ENCODE measurements at regions not wholly inside any gene's neighbourhood (a gene's known extent, or its start where the extent isn't known, plus 50 kb on each side); places are given as distances from the start of the nearest gene placed in this dataset.

DNA sequence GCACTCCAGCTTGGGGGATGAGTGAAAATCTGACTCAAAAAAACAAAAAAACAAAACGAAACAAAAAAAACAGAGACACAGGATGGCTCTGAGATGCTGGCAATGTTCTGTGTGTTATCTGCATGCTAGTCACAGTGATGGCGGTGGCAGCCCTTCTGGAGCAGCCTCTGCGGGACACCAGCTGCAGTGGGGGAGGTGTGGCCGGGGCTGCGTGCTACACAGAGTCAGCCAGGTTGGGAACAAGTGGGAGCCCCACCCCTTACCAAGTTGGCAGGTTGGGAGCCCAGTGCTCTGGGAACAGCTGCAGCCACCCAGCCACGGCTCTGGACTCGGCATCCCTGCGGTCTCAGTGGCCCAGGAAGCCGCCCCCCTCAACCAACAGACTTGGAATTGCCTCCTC is 206.5 kb upstream of the ZFP42 start:
- no peaks in the 10 kb centered on the region for H3K9me3 ChIP-seq (ENCODE audit: low read depth)
- Mint-ChIP-seq H3K27ac (no peak overlapping the region), H3K36me3 (no peaks in the 10 kb centered on the region), H3K4me1 (no peaks in the 10 kb centered on the region), H3K4me3 (no peak overlapping the region), H3K27me3 (ENCODE audit: insufficient read depth, low read depth) (peaks cover 3% of the 10 kb centered on the region), H3K9me3 (peaks cover 2% of the 10 kb centered on the region)
- H2AFZ ChIP-seq (replicated peaks) = no peak overlapping the region
- no peaks in the 10 kb centered on the region for H4K20me1 ChIP-seq (ENCODE audit: low read depth)
- H3K36me3 ChIP-seq = no peaks in the 10 kb centered on the region
- no peak for DNase-seq (ENCODE audit: low spot score)
- no peak overlapping the region for H3K9ac ChIP-seq
- H3K4me1 ChIP-seq = no peaks in the 10 kb centered on the region
- H3F3A ChIP-seq (ENCODE audit: low read depth) = no peaks in the 10 kb centered on the region
- TF ChIP-seq EZH2phosphoT487 (IDR thresholded peaks at IDR 0.05) = no peak
- TF ChIP-seq, protein P1, sequence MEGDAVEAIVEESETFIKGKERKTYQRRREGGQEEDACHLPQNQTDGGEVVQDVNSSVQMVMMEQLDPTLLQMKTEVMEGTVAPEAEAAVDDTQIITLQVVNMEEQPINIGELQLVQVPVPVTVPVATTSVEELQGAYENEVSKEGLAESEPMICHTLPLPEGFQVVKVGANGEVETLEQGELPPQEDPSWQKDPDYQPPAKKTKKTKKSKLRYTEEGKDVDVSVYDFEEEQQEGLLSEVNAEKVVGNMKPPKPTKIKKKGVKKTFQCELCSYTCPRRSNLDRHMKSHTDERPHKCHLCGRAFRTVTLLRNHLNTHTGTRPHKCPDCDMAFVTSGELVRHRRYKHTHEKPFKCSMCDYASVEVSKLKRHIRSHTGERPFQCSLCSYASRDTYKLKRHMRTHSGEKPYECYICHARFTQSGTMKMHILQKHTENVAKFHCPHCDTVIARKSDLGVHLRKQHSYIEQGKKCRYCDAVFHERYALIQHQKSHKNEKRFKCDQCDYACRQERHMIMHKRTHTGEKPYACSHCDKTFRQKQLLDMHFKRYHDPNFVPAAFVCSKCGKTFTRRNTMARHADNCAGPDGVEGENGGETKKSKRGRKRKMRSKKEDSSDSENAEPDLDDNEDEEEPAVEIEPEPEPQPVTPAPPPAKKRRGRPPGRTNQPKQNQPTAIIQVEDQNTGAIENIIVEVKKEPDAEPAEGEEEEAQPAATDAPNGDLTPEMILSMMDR (IDR thresholded peaks at IDR 0.05) = no peak
- TF ChIP-seq EZH2 (IDR thresholded peaks at IDR 0.05) = no peak
- no peaks in the 10 kb centered on the region for H3K27me3 ChIP-seq
- H3K4me2 ChIP-seq = no peak overlapping the region
- H3K4me3 ChIP-seq = no peak overlapping the region
- no peak overlapping the region for H3K27ac ChIP-seq
- H3K79me2 ChIP-seq (ENCODE audit: low read depth) = no peaks in the 10 kb centered on the region

DNA sequence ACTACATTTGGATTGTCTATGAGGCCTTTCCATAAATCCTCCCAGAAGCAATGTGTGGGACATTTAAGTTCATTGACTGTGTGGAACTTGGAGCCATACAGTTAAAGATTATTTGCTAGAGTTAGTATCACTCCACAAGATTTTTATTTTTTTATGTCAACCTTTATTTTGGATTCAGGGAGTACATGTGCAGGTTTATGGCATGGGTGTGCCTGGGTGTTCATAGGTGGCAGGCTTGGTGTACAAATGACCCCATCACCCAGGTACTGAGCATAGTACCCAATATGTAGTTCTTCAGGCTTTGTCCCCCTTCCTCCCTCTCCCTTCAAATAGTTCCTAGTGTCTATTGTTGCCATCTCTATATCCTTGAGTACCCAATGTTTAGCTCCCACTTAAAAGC is 199.8 kb upstream of the ZFP42 start:
- DNase-seq (ENCODE audit: low spot score) = no peak

DNA sequence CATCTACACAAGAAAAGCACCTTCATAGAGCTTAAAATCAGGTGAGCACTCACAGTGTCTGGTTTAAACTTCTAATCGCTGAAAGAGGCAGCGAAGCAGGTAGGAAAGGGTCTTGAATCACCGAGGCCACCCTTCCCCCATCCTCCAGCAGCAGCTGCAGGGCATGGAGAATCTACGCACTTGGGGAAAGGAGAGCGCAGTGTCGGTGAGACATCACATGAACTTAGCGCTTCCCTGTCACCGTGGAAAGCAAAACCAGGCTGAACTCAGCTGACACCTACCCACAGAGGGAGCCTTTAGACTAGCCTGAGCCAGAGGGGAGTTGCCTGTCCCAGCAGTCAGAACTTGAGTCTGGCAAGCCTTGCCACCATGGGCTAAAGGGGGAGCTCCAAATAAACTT is 197.2 kb upstream of the ZFP42 start:
- Mint-ChIP-seq H3K36me3 (no peaks in the 10 kb centered on the region), H3K4me3 (no peak overlapping the region), H3K4me1 (no peaks in the 10 kb centered on the region), H3K9me3 (peaks cover 17% of the 10 kb centered on the region), H3K27me3 (ENCODE audit: insufficient read depth, low read depth) (peaks cover 2% of the 10 kb centered on the region), H3K27ac (no peak overlapping the region)
- Histone ChIP-seq H3K79me2 (ENCODE audit: low read depth) (no peaks in the 10 kb centered on the region), H3K4me3 (no peak overlapping the region), H3K4me1 (no peaks in the 10 kb centered on the region), H4K20me1 (ENCODE audit: low read depth) (no peaks in the 10 kb centered on the region), H3K9ac (no peak overlapping the region), H3K27me3 (no peaks in the 10 kb centered on the region), H3K36me3 (no peaks in the 10 kb centered on the region), H3K4me2 (no peak overlapping the region), H3K9me3 (ENCODE audit: low read depth) (no peaks in the 10 kb centered on the region), H2AFZ (replicated peaks) (no peak overlapping the region), H3K27ac (no peak overlapping the region), H3F3A (ENCODE audit: low read depth) (no peaks in the 10 kb centered on the region)
- TF ChIP-seq EZH2phosphoT487 (IDR thresholded peaks at IDR 0.05) (no peak), EZH2 (IDR thresholded peaks at IDR 0.05) (no peak)
- TF ChIP-seq, protein P1 (IDR thresholded peaks at IDR 0.05) = no peak
- DNase-seq (ENCODE audit: low spot score) = no peak

More for the DNA sequence above, 199.8 kb upstream of the ZFP42 start:
- Mint-ChIP-seq H3K9me3 (peaks cover 13% of the 10 kb centered on the region), H3K36me3 (no peaks in the 10 kb centered on the region), H3K27me3 (ENCODE audit: insufficient read depth, low read depth) (no peaks in the 10 kb centered on the region), H3K4me1 (no peaks in the 10 kb centered on the region), H3K27ac (no peak overlapping the region), H3K4me3 (no peak overlapping the region)
- Histone ChIP-seq H3K4me1 (no peaks in the 10 kb centered on the region), H3K4me3 (no peak overlapping the region), H3K27me3 (no peaks in the 10 kb centered on the region), H3F3A (ENCODE audit: low read depth) (no peaks in the 10 kb centered on the region), H4K20me1 (ENCODE audit: low read depth) (no peaks in the 10 kb centered on the region), H3K9ac (no peak overlapping the region), H3K79me2 (ENCODE audit: low read depth) (no peaks in the 10 kb centered on the region), H3K4me2 (no peak overlapping the region), H3K36me3 (no peaks in the 10 kb centered on the region), H3K27ac (no peak overlapping the region), H2AFZ (replicated peaks) (no peak overlapping the region), H3K9me3 (ENCODE audit: low read depth) (no peaks in the 10 kb centered on the region)
- no peak for TF ChIP-seq EZH2phosphoT487 (IDR thresholded peaks at IDR 0.05)
- no peak for TF ChIP-seq EZH2 (IDR thresholded peaks at IDR 0.05)
- TF ChIP-seq, protein P1 (IDR thresholded peaks at IDR 0.05) = no peak

Data from neural progenitor cell (in vitro differentiated cells).